Upper lobe of left lung (tissue), 6 donors: ENCODE measurements at regions not wholly inside any gene's neighbourhood (a gene's known extent, or its start where the extent isn't known, plus 50 kb on each side); places are given as distances from the start of the nearest gene placed in this dataset.

Source experiments
- ATAC-seq, 2 donors: fragments of 200-7000 bp; cut with Tn5 transposase; one replicate each; pipeline ENCODE4 v1.9.1; 2022; ENCODE audit warnings: mild to moderate bottlenecking in 2 of 2, moderate library complexity in 2 of 2; ENCODE audit not compliant: low FRiP score in 2 of 2
- DNase-seq, 2 donors: peaks; one replicate each; pipeline ENCODE4 v3.0.0-alpha.2; 2019 to 2020
- H3K27ac ChIP-seq, 4 donors: fragments of 200-600 bp; sonication (generic); one replicate each; pipeline ENCODE4 v1.5.1; 2016 to 2019
- H3K27me3 ChIP-seq, 4 donors: fragments of 200-600 bp; sonication (generic); one replicate each; pipeline ENCODE4 v1.5.1; 2017 to 2019
- H3K36me3 ChIP-seq, 4 donors: fragments of 200-600 bp; sonication (generic); one replicate each; pipeline ENCODE4 v1.5.1; 2016 to 2019
- H3K4me1 ChIP-seq, 4 donors: fragments of 200-600 bp; sonication (generic); one replicate each; pipeline ENCODE4 v1.5.1; 2018 to 2019
- H3K4me3 ChIP-seq, 4 donors: fragments of 200-600 bp; sonication (generic); one replicate each; pipeline ENCODE4 v1.5.1; 2017 to 2019; ENCODE audit warnings: mild to moderate bottlenecking in 2 of 4, moderate library complexity in 1 of 4
- H3K9me3 ChIP-seq, 4 donors: fragments of 200-600 bp; sonication (generic); one replicate each; pipeline ENCODE4 v1.5.1; 2018 to 2019
- EP300 ChIP-seq, 4 donors: sonication (generic); formaldehyde crosslinking; IDR thresholded peaks; one replicate each; pipeline ENCODE4 v1.5.1; 2017; ENCODE audit warnings: antibody characterized with exemption in 4 of 4, control low read depth in 2 of 4
- POLR2A ChIP-seq, 4 donors: fragments of 450-650 bp; IDR thresholded peaks; one replicate each; pipeline ENCODE4 v1.5.1; 2016 to 2017; ENCODE audit warnings: antibody characterized with exemption in 4 of 4, mild to moderate bottlenecking in 2 of 4
- POLR2AphosphoS5 ChIP-seq, 2 donors: sonication (generic); formaldehyde crosslinking; IDR thresholded peaks; one replicate each; pipeline ENCODE4 v1.5.1; 2017; ENCODE audit warnings: antibody characterized with exemption in 2 of 2
- WGBS, 2 donors: methylation state at CpG; one replicate each; pipeline ENCODE4 v1.1.5; 2017 to 2018; 5-methylcytosine and 5-hydroxymethylcytosine counted together
- TF ChIP-seq, protein P1 (sequence below), 6 experiments: fragments of 450-650 bp in 4 of 6; fragments of 200-600 bp in 2 of 6; sonication (generic) in 2 of 6; IDR thresholded peaks; one replicate each; pipeline ENCODE4 v1.5.1; 2016 to 2019; ENCODE audit warnings: antibody characterized with exemption in 6 of 6
- donor health status: DM: no; HTN: no; CAD: no; lungs with moderate emphysema.
- donor health status: DM: no; HTN: yes; CAD: no; lungs with severe emphysema.

DNA sequence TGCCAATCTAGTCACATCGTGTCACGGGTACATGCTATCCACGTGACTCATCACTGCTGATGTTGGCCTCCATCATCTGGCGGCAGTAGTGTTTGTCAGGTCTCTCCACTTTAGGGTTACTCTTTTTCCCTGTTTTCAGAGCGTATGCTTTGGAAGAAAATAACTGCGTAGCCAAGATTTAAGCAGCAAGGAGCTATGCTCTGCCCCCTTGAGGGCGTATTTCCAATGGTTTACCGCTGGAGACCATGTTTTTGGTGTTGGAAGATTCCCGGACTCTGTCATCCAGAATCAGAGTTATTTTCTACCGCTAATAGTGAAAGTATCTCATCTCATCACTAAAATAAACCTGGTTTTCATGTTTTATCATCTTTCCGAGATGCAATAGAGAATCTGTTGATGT is 306.5 kb downstream of the C6orf118 start:
- Histone ChIP-seq H3K27ac (no peak overlapping the region), H3K27me3 (no peaks in the 10 kb centered on the region), H3K4me1 (no peaks in the 10 kb centered on the region), H3K36me3 (no peaks in the 10 kb centered on the region), H3K9me3 (peaks cover 0 to 13% (median 0%) of the 10 kb centered on the region in 4 donors), H3K4me3 (no peak overlapping the region)
- 79 to 83% methylated on average over 11 of the region's 11 CpGs for WGBS, 2 donors
- TF ChIP-seq POLR2AphosphoS5 (IDR thresholded peaks at IDR 0.05), result no peak
- no peak for TF ChIP-seq POLR2A (IDR thresholded peaks at IDR 0.05)
- TF ChIP-seq, protein P1, sequence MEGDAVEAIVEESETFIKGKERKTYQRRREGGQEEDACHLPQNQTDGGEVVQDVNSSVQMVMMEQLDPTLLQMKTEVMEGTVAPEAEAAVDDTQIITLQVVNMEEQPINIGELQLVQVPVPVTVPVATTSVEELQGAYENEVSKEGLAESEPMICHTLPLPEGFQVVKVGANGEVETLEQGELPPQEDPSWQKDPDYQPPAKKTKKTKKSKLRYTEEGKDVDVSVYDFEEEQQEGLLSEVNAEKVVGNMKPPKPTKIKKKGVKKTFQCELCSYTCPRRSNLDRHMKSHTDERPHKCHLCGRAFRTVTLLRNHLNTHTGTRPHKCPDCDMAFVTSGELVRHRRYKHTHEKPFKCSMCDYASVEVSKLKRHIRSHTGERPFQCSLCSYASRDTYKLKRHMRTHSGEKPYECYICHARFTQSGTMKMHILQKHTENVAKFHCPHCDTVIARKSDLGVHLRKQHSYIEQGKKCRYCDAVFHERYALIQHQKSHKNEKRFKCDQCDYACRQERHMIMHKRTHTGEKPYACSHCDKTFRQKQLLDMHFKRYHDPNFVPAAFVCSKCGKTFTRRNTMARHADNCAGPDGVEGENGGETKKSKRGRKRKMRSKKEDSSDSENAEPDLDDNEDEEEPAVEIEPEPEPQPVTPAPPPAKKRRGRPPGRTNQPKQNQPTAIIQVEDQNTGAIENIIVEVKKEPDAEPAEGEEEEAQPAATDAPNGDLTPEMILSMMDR (IDR thresholded peaks at IDR 0.05), result no peak
- no peak for TF ChIP-seq EP300 (IDR thresholded peaks at IDR 0.05)
- DNase-seq (no peak), ATAC-seq (no peak)

DNA sequence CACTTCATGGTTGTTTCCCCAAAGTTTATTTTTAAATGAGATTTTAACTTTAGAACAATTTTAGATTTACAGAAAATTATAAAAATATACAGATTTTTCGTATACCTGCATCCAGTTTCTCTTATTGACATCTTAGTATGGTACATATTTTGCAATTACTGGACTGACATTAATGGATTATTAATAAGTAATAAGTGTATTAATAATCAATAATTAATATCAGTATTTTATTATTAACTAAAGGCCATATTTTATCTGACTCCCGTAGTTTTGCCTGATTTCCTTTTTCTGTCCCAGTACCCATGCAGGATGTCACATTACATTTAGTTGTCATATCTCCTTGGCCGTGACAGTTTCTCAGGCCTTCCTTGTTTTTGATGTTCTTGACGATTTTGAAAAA is 307.0 kb downstream of the C6orf118 start:
- no peak for ATAC-seq
- Histone ChIP-seq H3K4me1 (no peaks in the 10 kb centered on the region), H3K36me3 (no peaks in the 10 kb centered on the region), H3K4me3 (no peak overlapping the region), H3K9me3 (peaks cover 0 to 13% (median 0%) of the 10 kb centered on the region in 4 donors), H3K27ac (no peak overlapping the region), H3K27me3 (no peaks in the 10 kb centered on the region)
- WGBS, 2 donors, result 87% methylated on average over 4 of the region's 4 CpGs
- DNase-seq, result no peak
- TF ChIP-seq POLR2A (IDR thresholded peaks at IDR 0.05) (no peak), POLR2AphosphoS5 (IDR thresholded peaks at IDR 0.05) (no peak), EP300 (IDR thresholded peaks at IDR 0.05) (no peak)
- TF ChIP-seq, protein P1 (IDR thresholded peaks at IDR 0.05), result no peak

DNA sequence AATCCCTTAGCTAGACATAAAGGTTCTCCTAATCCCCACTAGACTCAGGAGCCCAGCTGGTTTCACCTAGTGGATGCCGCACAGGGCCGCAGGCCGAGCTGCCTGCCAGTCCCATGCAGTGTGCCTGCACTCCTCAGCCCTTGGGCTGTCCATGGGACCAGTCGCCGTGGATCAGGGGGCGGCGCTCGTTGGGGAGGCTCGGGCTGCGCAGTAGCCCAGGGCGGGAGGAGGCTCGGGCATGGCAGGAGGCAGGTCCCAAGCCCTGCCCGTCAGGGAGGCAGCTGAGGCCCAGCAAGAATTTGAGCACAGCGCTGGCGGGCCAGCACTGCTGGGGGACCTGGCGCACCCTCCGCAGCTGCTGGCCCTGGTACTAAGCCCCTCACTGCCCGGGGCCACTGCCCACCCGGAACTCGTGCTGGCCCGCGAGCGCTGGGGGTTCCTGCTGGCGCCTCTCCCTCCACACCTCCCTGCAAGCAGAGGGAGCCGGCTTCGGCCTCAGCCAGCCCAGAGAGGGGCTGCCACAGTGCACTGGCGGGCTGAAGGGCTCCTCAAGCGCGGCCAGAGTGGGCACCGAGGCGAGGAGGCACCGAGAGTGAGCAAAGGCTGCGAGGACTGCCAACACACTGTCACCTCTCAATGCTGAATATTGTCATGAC is 307.8 kb downstream of the C6orf118 start:
- Histone ChIP-seq H3K4me1 (no peaks in the 10 kb centered on the region), H3K4me3 (no peak overlapping the region), H3K9me3 (peaks cover 0 to 10% (median 0%) of the 10 kb centered on the region in 4 donors), H3K27me3 (no peaks in the 10 kb centered on the region), H3K36me3 (no peaks in the 10 kb centered on the region), H3K27ac (no peak overlapping the region)
- DNase-seq (peak in 1 of 2 donors; percentile 71), ATAC-seq (no peak)
- TF ChIP-seq POLR2AphosphoS5 (IDR thresholded peaks at IDR 0.05), result no peak
- WGBS, 2 donors, result 86 to 94% methylated on average over 14 to 32 of the region's 33 CpGs

DNA sequence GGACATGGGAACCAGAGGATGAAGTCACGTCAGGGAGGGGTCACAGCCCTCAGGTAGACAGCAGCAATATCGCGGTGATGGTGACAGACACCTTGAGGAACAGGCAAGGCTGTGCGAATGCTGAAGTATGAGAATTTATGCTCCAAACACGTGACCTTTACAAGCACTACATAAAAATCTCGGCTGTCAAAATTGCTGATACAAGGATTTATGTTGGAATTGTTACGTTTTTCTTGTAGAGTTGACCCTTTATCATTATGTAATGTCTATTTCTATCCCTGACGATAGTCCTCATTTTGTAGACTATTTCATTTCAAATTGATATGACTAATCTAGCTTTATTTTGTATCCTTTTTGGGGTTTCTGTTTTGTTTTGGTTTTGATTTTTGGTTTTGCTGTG is 311.1 kb downstream of the C6orf118 start:
- peaks cover 0 to 7% (median 0%) of the 10 kb centered on the region in 4 donors for H3K9me3 ChIP-seq
- no peaks in the 10 kb centered on the region for H3K4me1 ChIP-seq
- 81 to 87% methylated on average over 8 of the region's 8 CpGs for WGBS, 2 donors
- H3K4me3 ChIP-seq, result no peak overlapping the region
- no peaks in the 10 kb centered on the region for H3K27me3 ChIP-seq
- TF ChIP-seq EP300 (IDR thresholded peaks at IDR 0.05) (no peak), POLR2A (IDR thresholded peaks at IDR 0.05) (no peak), POLR2AphosphoS5 (IDR thresholded peaks at IDR 0.05) (no peak)
- TF ChIP-seq, protein P1 (IDR thresholded peaks at IDR 0.05), result no peak
- ATAC-seq (no peak), DNase-seq (no peak)
- H3K27ac ChIP-seq, result no peak overlapping the region
- no peaks in the 10 kb centered on the region for H3K36me3 ChIP-seq

DNA sequence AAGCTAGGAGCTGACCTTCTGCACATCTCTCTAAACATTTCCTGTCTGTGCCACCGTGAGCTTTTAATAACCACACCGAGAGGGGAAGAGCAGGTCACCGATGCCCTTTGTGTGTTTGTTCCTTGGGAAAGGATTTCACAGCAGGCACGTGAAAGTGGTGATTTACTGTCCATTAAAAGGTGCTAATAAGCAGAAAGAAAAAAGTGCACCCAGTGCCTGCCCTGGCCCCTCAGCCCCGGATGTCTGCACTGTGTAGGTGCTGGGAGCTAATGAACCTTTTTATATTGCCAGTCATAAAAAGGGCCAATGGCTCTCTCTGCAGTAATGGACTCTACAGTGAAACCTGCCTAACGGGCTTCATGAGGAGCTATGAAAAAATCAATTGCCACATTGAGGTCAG is 312.6 kb downstream of the C6orf118 start:
- DNase-seq, result no peak
- no peak for ATAC-seq
- no peaks in the 10 kb centered on the region for H3K4me1 ChIP-seq
- H3K27ac ChIP-seq, result no peak overlapping the region
- no peaks in the 10 kb centered on the region for H3K36me3 ChIP-seq
- 30 to 47% methylated on average over 6 of the region's 6 CpGs for WGBS, 2 donors
- no peak for TF ChIP-seq POLR2A (IDR thresholded peaks at IDR 0.05)
- peaks cover 0 to 6% (median 0%) of the 10 kb centered on the region in 4 donors for H3K9me3 ChIP-seq
- no peak overlapping the region for H3K4me3 ChIP-seq
- H3K27me3 ChIP-seq, result no peaks in the 10 kb centered on the region

DNA sequence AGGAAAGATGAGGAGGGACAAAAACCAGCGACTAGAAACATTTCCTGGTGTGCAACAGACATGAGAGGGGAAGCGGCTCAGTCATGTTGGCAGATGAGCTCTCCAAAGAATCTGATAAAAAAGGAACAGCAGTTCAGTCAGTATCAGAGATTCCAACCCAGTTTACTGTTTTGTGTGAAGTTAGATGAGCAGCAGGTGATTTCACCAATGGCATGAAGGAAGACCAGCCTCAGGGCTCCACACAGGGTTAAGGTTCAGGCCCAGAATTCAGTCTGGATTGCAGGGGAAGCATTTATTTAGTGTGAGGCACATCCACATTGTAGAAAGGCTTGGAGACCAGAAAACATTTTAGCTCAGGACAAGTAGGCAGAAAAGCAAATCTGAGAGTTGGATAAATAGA is 317.8 kb downstream of the C6orf118 start:
- Histone ChIP-seq H3K27me3 (no peaks in the 10 kb centered on the region), H3K9me3 (no peaks in the 10 kb centered on the region), H3K36me3 (no peaks in the 10 kb centered on the region), H3K27ac (no peak overlapping the region), H3K4me1 (no peaks in the 10 kb centered on the region), H3K4me3 (no peak overlapping the region)
- WGBS, 2 donors, result 58 to 79% methylated on average over 2 of the region's 2 CpGs
- TF ChIP-seq, protein P1 (IDR thresholded peaks at IDR 0.05), result no peak
- TF ChIP-seq POLR2AphosphoS5 (IDR thresholded peaks at IDR 0.05) (no peak), EP300 (IDR thresholded peaks at IDR 0.05) (no peak), POLR2A (IDR thresholded peaks at IDR 0.05) (no peak)
- ATAC-seq (no peak), DNase-seq (no peak)
